HG02763 (cell line): ENCODE measurements at regions not wholly inside any gene's neighbourhood (a gene's known extent, or its start where the extent isn't known, plus 50 kb on each side); places are given as distances from the start of the nearest gene placed in this dataset.

ENCODE experiments used
- ATAC-seq: cut with Tn5 transposase; IDR thresholded peaks from one replicate; pipeline ENCODE4 v1.9.1; 2021; ENCODE audit warnings: mild to moderate bottlenecking, moderate library complexity; ENCODE audit not compliant: unreplicated experiment

DNA sequence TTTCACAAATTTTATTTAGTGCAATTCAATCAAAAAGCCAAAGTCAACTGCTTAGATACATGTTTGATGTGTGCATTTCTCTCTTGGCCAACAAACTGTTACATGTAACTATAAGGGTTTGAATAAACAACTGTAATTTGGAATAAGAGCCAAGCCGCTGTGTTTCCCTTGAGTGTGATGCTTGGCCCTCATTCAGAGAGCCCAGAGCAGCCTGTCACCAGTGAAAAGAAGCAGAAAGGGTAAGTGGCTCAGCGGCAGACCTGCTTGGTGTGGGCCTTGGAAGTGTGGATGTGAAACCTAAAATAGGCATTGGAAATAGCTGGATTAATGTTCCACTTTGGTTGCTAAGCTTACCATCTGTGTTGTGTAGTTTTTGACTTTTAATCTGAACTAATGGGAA, 924.6 kb downstream of the OLFM4 start:
- ATAC-seq = no peak
